KMS-11 (cell line): ENCODE measurements at regions not wholly inside any gene's neighbourhood (a gene's known extent, or its start where the extent isn't known, plus 50 kb on each side); places are given as distances from the start of the nearest gene placed in this dataset.

ENCODE experiments used
- H2AFZ ChIP-seq: fragments of 200-600 bp; sonication (generic); 2 replicates; pipeline ENCODE4 v1.6.1; 2016; ENCODE audit warnings: antibody characterized with exemption, mixed run types, low read depth
- H3K27ac ChIP-seq: fragments of 200-600 bp; sonication (generic); 2 replicates; pipeline ENCODE4 v1.6.1; 2016; ENCODE audit warnings: mild to moderate bottlenecking, mixed run types
- H3K27me3 ChIP-seq: fragments of 200-600 bp; sonication (generic); 2 replicates; pipeline ENCODE4 v1.6.1; 2017; ENCODE audit warnings: mild to moderate bottlenecking, low read depth, mixed run types, moderate library complexity; ENCODE audit not compliant: insufficient read depth
- H3K36me3 ChIP-seq: fragments of 200-600 bp; sonication (generic); 2 replicates; pipeline ENCODE4 v1.6.1; 2017; ENCODE audit warnings: mild to moderate bottlenecking, mixed run types; ENCODE audit not compliant: insufficient read depth
- H3K4me1 ChIP-seq: fragments of 200-600 bp; sonication (generic); 2 replicates; pipeline ENCODE4 v1.6.1; 2016; ENCODE audit warnings: mild to moderate bottlenecking, low read depth, mixed run types; ENCODE audit not compliant: poor library complexity, severe bottlenecking
- H3K4me2 ChIP-seq: fragments of 200-600 bp; sonication (generic); 2 replicates; pipeline ENCODE4 v1.7.0; 2016; ENCODE audit warnings: mild to moderate bottlenecking, mixed run types
- H3K4me3 ChIP-seq: fragments of 200-600 bp; sonication (generic); IDR thresholded peaks from 2 replicates; pipeline ENCODE4 v1.6.1; 2017; ENCODE audit warnings: low read depth, low read length, mixed read lengths; ENCODE audit not compliant: insufficient read depth
- H3K79me2 ChIP-seq: fragments of 200-600 bp; sonication (generic); 2 replicates; pipeline ENCODE4 v1.6.1; 2016; ENCODE audit warnings: low read depth, mixed run types; ENCODE audit not compliant: insufficient read depth
- H3K9ac ChIP-seq: fragments of 200-600 bp; sonication (generic); 2 replicates; pipeline ENCODE4 v1.6.1; 2016; ENCODE audit warnings: mild to moderate bottlenecking, mixed run types
- H4K20me1 ChIP-seq: fragments of 200-600 bp; sonication (generic); 2 replicates; pipeline ENCODE4 v1.6.1; 2016; ENCODE audit warnings: mild to moderate bottlenecking, mixed run types; ENCODE audit not compliant: insufficient read depth
- CTCF ChIP-seq: fragments of 200-600 bp; sonication (generic); conservative IDR thresholded peaks from 2 replicates; pipeline ENCODE4 v1.6.1; 2017; ENCODE audit warnings: low read depth, mild to moderate bottlenecking, antibody characterized with exemption, low read length, moderate library complexity, mixed read lengths

- Histone ChIP-seq H3K4me3 (no peak overlapping the region), H4K20me1 (no peaks in the 10 kb centered on the region), H3K27ac (no peak overlapping the region), H2AFZ (no peak overlapping the region), H3K4me2 (no peak overlapping the region), H3K36me3 (no peaks in the 10 kb centered on the region), H3K79me2 (no peaks in the 10 kb centered on the region), H3K9ac (no peak overlapping the region), H3K27me3 (no peaks in the 10 kb centered on the region), H3K4me1 (no peaks in the 10 kb centered on the region)
- no peak for TF ChIP-seq CTCF
Measured at GRCh38 chr18:1292167-1292566, 387.5 kb downstream of the ADCYAP1 start.

- Histone ChIP-seq H3K4me3 (no peak overlapping the region), H3K27me3 (no peaks in the 10 kb centered on the region), H2AFZ (no peak overlapping the region), H4K20me1 (no peaks in the 10 kb centered on the region), H3K9ac (no peak overlapping the region), H3K27ac (no peak overlapping the region), H3K4me2 (no peak overlapping the region), H3K4me1 (no peaks in the 10 kb centered on the region), H3K36me3 (no peaks in the 10 kb centered on the region), H3K79me2 (no peaks in the 10 kb centered on the region)
- no peak for TF ChIP-seq CTCF
Measured at GRCh38 chr18:1294229-1294628, 389.6 kb downstream of the ADCYAP1 start.

DNA sequence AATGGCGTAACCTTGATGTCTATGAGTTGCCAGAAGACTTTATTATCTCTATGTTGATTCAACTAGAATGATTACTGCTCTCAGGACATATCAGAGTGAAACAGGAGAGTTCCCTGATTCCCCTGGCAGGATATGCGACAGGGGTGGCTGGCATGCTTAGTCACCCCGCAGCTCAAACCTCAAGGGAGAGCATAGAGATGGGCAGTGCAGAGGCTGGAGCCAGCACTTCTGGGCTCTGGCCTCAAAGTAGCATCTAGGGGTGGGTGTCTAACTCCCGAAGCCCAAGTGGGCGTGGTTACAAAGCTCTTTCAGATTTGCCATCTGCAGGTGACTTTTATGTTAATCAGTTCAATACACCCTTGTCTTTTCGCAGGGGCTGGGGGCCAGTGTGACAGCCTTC is 391.6 kb downstream of the ADCYAP1 start:
- TF ChIP-seq CTCF = no peak
- Histone ChIP-seq H3K4me3 (no peak overlapping the region), H2AFZ (no peak overlapping the region), H3K4me1 (no peaks in the 10 kb centered on the region), H3K27me3 (no peaks in the 10 kb centered on the region), H3K9ac (no peak overlapping the region), H4K20me1 (no peaks in the 10 kb centered on the region), H3K4me2 (no peak overlapping the region), H3K36me3 (no peaks in the 10 kb centered on the region), H3K27ac (no peak overlapping the region), H3K79me2 (no peaks in the 10 kb centered on the region)

- no peak for TF ChIP-seq CTCF
- Histone ChIP-seq H3K27me3 (no peaks in the 10 kb centered on the region), H3K27ac (no peak overlapping the region), H3K9ac (no peak overlapping the region), H2AFZ (no peak overlapping the region), H3K79me2 (no peaks in the 10 kb centered on the region), H3K4me3 (no peak overlapping the region), H3K4me1 (no peaks in the 10 kb centered on the region), H4K20me1 (no peaks in the 10 kb centered on the region), H3K4me2 (no peak overlapping the region), H3K36me3 (no peaks in the 10 kb centered on the region)
Measured at GRCh38 chr18:1302861-1303260, 398.2 kb downstream of the ADCYAP1 start.
